Esophagus muscularis mucosa (tissue), 4 donors: ENCODE measurements at regions not wholly inside any gene's neighbourhood (a gene's known extent, or its start where the extent isn't known, plus 50 kb on each side); places are given as distances from the start of the nearest gene placed in this dataset.

Experiments used
- EP300 ChIP-seq: sonication (generic); formaldehyde crosslinking; IDR thresholded peaks from one replicate; pipeline ENCODE4 v1.6.1; 2017; ENCODE audit warnings: antibody characterized with exemption
- POLR2A ChIP-seq: fragments of 450-650 bp; IDR thresholded peaks from one replicate; pipeline ENCODE4 v1.6.1; 2017; ENCODE audit warnings: antibody characterized with exemption, moderate library complexity, mild to moderate bottlenecking, low read depth
- POLR2AphosphoS5 ChIP-seq, 2 donors: sonication (generic); formaldehyde crosslinking; IDR thresholded peaks; one replicate each; pipeline ENCODE4 v1.6.1; 2017; ENCODE audit warnings: antibody characterized with exemption in 2 of 2
- TF ChIP-seq, protein P1 (sequence below), 3 experiments: fragments of 200-600 bp in 2 of 3; fragments of 450-650 bp in 1 of 3; sonication (generic) in 2 of 3; IDR thresholded peaks; one replicate each; pipeline ENCODE4 v1.5.1; 2017 to 2019; ENCODE audit warnings: antibody characterized with exemption in 3 of 3, mild to moderate bottlenecking in 2 of 3, moderate library complexity in 1 of 3

DNA sequence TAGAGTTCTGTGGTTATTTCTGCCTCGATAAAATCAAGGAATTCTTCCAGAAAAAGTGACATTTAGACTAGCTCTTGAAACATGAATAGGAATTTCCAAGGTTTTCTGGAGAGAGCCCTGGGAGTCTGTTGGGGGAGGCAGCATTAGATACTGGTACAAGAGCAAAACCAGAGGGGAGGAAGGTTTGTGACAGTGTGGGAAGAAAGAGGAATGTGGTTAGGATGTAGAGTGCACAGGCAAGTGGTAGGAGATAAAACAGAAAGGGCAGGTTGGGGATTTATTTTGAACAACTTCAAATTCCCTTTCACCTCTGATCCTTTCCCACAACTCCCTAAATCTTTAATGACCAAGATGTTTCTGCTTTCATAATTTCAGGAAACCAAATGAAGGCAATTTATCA lies 588.4 kb downstream of the METTL15 start:
- TF ChIP-seq, protein P1, sequence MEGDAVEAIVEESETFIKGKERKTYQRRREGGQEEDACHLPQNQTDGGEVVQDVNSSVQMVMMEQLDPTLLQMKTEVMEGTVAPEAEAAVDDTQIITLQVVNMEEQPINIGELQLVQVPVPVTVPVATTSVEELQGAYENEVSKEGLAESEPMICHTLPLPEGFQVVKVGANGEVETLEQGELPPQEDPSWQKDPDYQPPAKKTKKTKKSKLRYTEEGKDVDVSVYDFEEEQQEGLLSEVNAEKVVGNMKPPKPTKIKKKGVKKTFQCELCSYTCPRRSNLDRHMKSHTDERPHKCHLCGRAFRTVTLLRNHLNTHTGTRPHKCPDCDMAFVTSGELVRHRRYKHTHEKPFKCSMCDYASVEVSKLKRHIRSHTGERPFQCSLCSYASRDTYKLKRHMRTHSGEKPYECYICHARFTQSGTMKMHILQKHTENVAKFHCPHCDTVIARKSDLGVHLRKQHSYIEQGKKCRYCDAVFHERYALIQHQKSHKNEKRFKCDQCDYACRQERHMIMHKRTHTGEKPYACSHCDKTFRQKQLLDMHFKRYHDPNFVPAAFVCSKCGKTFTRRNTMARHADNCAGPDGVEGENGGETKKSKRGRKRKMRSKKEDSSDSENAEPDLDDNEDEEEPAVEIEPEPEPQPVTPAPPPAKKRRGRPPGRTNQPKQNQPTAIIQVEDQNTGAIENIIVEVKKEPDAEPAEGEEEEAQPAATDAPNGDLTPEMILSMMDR (IDR thresholded peaks at IDR 0.05) = no peak
- TF ChIP-seq EP300 (no peak), POLR2A (no peak), POLR2AphosphoS5 (IDR thresholded peaks at IDR 0.05) (no peak)
